ENCODE measurements at regions not wholly inside any gene's neighbourhood (a gene's known extent, or its start where the extent isn't known, plus 50 kb on each side); places are given as distances from the start of the nearest gene placed in this dataset.

DNA sequence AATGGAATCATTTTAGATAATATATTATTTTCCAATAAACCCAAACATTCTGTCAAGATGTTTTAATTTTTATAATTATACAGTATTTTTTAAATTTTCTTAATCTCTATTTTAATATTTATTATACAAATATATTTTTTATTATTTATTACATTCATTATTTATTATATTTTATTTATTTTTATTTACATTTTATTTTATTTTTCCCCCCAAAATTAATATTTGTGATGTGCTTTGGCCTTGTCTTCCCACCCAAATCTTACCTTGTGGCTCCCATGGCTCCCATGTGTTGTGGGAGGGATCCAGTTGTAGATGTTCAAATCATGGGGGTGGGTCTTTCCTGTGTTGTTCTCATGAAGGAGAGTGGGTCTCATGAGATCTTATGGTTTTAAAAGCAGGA lies 382.1 kb downstream of the TLE4 start:
- TF ChIP-seq ZNF607 (CRISPR knock-in tag; IDR thresholded peaks at IDR 0.05; ENCODE audit: borderline replicate concordance) (no peak), SAFB2 (CRISPR knock-in tag; IDR thresholded peaks at IDR 0.05; ENCODE audit: borderline replicate concordance, low read depth) (no peak)
- POLR2A ChIA-PET, result no interaction called here
- Histone ChIP-seq H3K4me1 (ENCODE audit: insufficient read depth, low read length) (no peaks in the 10 kb centered on the region), H3K79me2 (ENCODE audit: insufficient read depth, low read length) (no peaks in the 10 kb centered on the region), H4K20me1 (ENCODE audit: insufficient read depth, low read length) (no peaks in the 10 kb centered on the region), H3K9ac (ENCODE audit: insufficient read depth, low read depth, low read length) (no peak overlapping the region), H3K4me2 (ENCODE audit: low read depth, low read length) (no peak overlapping the region), H3K9me3 (ENCODE audit: low read length) (peaks cover 28% of the 10 kb centered on the region), H3K4me3 (replicated peaks in 1 of 3; ENCODE audit: insufficient read depth in 1 of 3, low read depth in 2 of 3, low read length in 3 of 3) (no peak overlapping the region), H3K36me3 (replicated peaks in 1 of 2; ENCODE audit: control insufficient read depth in 1 of 2, insufficient read depth in 2 of 2, low read length in 2 of 2) (no peaks in the 10 kb centered on the region), H2AFZ (ENCODE audit: low read length) (no peak overlapping the region), H3K27me3 (ENCODE audit: control insufficient read depth in 1 of 2, insufficient read depth in 2 of 2, low read length in 2 of 2) (no peaks in the 10 kb centered on the region), H3K27ac (ENCODE audit: extremely low read length, insufficient read depth, low read length) (no peak overlapping the region)
- CTCF ChIA-PET (ENCODE audit: low intra/inter-chr PET ratio, low total read pairs), result no interaction called here
- BruUV-seq (replicated peaks), result no TSS peak
- FAIRE-seq, result no peak
- in situ Hi-C loops (cut with HindIII; ENCODE audit: extremely low pct_ligation_motif_present, low pct_unique_long_range_greater_than_20kb) (no loop called here), intact Hi-C loops (cut with micrococcal nuclease; ENCODE audit: unreplicated experiment) (no loop called here)
- DNase-seq (ENCODE audit: low spot score), result no peak
- ATAC-seq, result no peak

- intact Hi-C loops (cut with micrococcal nuclease; ENCODE audit: unreplicated experiment), result no loop called here
- WGBS (ENCODE audit: low lambda C conversion rate), result 5% methylated on average over 2 of the region's 2 CpGs
- H3K36me3 ChIP-seq (replicated peaks in 1 of 2; ENCODE audit: control insufficient read depth in 1 of 2, insufficient read depth in 2 of 2, low read length in 2 of 2), result no peaks in the 10 kb centered on the region
- H3K27ac ChIP-seq (ENCODE audit: extremely low read length, insufficient read depth, low read length), result no peak overlapping the region
- H3K27me3 ChIP-seq (ENCODE audit: control insufficient read depth in 1 of 2, insufficient read depth in 2 of 2, low read length in 2 of 2), result no peaks in the 10 kb centered on the region
- ChIA-PET CTCF (ENCODE audit: low intra/inter-chr PET ratio, low total read pairs) (no interaction called here), POLR2A (no interaction called here)
- no peak overlapping the region for H3K4me3 ChIP-seq (replicated peaks in 1 of 3; ENCODE audit: insufficient read depth in 1 of 3, low read depth in 2 of 3, low read length in 3 of 3)
- no peaks in the 10 kb centered on the region for H3K79me2 ChIP-seq (ENCODE audit: insufficient read depth, low read length)
- H3K9ac ChIP-seq (ENCODE audit: insufficient read depth, low read depth, low read length), result no peak overlapping the region
- no TSS peak for BruUV-seq (replicated peaks)
- H2AFZ ChIP-seq (ENCODE audit: low read length), result no peak overlapping the region
- ATAC-seq (no peak), DNase-seq (ENCODE audit: low spot score) (no peak), FAIRE-seq (no peak)
- no peaks in the 10 kb centered on the region for H3K4me1 ChIP-seq (ENCODE audit: insufficient read depth, low read length)
- peaks cover 35% of the 10 kb centered on the region for H3K9me3 ChIP-seq (ENCODE audit: low read length)
- TF ChIP-seq, protein P1, sequence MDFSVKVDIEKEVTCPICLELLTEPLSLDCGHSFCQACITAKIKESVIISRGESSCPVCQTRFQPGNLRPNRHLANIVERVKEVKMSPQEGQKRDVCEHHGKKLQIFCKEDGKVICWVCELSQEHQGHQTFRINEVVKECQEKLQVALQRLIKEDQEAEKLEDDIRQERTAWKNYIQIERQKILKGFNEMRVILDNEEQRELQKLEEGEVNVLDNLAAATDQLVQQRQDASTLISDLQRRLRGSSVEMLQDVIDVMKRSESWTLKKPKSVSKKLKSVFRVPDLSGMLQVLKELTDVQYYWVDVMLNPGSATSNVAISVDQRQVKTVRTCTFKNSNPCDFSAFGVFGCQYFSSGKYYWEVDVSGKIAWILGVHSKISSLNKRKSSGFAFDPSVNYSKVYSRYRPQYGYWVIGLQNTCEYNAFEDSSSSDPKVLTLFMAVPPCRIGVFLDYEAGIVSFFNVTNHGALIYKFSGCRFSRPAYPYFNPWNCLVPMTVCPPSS (IDR thresholded peaks at IDR 0.05), result no peak
- TF ChIP-seq FOXA1 (IDR thresholded peaks at IDR 0.05) (no peak), FOXA1 (CRISPR knock-in tag; IDR thresholded peaks at IDR 0.05) (no peak)
- in situ Hi-C loops (cut with HindIII; ENCODE audit: extremely low pct_ligation_motif_present, low pct_unique_long_range_greater_than_20kb), result no loop called here
- no peak overlapping the region for H3K4me2 ChIP-seq (ENCODE audit: low read depth, low read length)
- H4K20me1 ChIP-seq (ENCODE audit: insufficient read depth, low read length), result no peaks in the 10 kb centered on the region
Observed at GRCh38 chr9:79952401-79952800, 380.6 kb downstream of the TLE4 start.
